ENCODE measurements at regions not wholly inside any gene's neighbourhood (a gene's known extent, or its start where the extent isn't known, plus 50 kb on each side); places are given as distances from the start of the nearest gene placed in this dataset.

DNA sequence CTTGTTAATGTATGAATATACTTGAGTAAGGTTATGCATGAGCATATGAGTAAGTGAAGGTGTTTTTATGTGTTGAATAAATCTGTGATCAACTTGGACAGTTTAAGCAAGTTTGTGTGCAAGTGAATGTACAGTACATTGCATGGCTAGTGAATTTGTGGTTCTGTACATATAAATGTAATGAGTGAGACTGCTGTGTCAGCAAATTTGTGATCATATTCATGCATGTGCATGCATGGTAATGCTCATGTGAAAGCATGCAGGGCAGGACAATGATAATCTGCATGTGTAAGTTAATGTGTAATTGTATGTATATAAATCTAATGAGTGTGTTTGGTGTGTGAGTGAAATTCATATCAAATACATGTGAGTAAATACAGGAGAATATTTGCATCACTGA is 188.5 kb downstream of the PWWP3B start:
- DNase-seq (ENCODE audit: low read depth) = no peak

DNA sequence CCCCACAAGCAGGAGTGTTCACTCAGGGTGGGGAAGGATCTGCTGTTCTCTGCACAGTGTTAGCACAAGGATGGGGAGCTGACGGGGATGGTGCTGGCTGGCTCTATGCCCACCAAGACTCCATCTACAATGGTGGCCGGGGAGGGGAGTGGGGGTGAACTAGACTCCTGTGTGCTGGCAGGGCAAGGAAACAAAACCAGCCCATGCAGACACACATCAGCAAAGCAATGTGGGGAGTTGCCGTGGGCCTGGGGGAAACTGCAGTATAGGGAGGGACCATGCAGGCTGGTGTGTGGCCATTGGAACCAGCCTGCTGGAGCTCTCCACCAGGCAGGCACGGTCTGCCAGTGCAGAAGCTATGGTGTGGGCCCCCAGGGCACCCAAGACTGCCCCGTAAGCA is 195.1 kb downstream of the PWWP3B start:
- DNase-seq (ENCODE audit: low read depth) = no peak

DNA sequence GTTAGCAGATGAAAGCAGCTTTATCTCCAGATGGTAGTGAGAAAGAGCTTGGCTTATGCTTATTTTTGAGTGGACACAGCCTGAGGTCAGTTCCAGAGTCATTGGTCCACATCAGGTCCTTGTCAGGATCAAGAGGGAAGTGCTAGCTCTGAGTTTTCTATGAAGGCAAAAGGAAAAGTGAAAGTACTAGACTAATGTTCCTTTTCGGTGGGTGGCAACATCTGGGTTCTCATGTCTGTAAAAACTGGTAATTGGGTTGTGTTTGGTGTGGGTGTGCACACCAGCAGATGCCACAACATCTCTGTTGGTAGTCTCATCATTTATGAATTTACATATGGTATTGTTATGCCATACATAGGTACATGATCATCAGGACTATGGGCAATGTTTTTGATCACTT is 210.5 kb downstream of the PWWP3B start:
- no peak for DNase-seq (ENCODE audit: low read depth)

DNA sequence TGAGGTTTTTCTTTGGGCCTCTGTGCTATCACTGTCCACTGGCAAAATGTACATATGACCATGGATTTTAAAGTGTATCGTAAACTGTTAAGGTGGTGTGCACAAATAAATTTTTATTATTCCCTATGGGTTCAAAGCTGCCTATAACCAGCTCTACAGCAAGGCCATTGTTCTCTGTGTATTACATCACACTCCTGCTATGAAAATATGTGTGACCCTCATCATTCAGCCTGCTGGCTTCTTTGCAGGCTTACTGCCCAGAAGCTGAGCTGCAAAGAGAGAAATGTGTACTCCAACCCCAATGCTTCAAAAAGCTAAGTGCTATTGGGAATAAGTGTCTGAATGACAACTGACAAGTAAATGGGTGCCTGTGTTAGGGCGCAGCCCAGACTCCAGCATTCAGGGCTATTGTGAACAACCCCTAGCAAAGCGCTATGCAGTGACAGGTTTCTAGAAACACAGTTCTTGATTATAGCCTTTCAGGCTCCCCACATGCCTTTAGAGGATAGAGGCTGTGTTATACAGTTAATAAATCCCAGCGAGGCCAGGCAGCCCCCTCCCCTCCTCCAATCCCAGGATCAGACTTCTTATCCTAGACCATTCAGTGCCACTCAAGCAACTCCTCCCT is 220.4 kb upstream of the RADX start:
- no peak for DNase-seq (ENCODE audit: low read depth)

DNA sequence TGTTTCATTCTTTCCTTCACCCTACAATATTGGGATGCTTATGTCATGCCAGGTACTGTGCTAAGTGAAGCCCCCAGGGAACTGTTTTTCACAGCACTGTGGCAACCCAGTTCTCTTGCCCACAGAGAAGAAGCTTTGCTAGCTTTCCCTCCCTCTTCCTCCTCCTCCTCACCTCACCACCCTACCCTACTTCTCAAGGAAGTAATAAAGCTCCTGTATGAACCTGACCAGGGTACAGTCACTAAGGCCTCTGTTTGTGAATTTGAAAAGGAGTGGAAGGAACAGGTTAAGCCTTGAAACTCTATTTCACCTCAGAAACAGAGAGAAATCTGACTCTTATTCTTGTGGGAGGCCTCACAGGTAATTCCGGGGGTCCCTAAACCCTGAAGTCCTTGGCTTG is 219.4 kb upstream of the RADX start:
- no peak for DNase-seq (ENCODE audit: low read depth)

DNA sequence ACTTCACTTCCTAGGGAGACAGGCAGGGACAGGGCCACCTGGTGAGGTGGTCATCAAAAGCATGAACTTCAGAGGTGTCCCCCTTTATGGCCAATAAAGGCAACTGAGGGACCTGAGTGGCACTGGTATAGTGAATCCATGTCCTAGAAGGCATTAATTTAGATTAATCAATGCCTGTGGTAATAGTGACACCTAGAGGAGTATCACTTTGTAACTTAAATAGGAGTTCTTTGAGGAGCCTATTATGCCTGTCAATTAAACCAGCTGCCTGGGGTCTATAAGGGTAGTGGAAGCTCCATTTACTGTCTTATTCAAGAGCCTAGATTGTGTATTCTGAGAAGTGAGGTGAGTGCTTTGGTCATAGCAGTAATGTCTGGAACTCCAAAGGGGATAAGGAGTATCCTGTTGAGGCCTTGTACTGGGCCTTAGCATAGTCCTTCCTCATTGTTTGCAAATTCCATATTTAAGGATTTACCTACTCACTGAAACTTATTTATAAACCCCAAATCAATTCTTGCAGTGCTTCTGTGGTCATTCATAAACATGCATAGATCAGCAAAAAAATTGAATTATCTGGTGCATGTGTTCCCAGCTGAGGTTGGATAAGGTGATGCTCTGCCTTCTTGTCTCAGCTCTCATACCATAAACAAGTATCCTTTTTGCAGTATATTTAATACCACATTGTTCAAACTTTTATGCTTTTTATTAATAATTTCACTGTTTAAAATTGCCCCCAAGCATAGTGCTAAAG is 213.8 kb upstream of the RADX start:
- DNase-seq (ENCODE audit: low read depth) = peak; percentile 37

DNA sequence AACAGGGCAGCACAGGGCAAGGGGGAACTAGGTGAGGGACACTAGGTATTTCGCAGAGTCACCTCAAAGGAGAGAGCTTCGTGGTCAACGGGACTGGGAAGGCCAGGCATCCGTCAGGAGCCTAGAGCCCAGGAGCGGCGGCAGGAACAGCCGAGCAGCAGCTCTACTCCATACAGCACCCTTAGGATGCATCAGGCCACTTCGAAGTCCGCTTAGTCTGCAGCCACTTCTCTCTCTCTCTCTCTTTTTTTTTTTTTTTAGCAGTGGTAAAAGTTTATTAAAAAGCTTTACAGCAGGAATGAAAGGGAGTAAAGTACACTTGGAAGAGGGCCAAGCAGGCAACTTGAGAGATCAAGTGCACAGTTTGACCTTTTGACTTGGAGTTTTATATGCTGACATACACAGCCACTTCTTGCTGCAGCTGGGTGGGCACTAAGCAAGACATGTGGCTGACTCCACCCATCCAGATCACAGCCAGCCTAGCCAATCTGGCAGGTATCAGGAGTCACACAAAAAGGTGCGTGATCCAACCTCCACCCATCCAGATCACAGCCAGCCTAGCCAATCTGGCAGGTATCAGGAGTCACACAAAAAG is 209.7 kb upstream of the RADX start:
- no peak for DNase-seq (ENCODE audit: low read depth)

DNA sequence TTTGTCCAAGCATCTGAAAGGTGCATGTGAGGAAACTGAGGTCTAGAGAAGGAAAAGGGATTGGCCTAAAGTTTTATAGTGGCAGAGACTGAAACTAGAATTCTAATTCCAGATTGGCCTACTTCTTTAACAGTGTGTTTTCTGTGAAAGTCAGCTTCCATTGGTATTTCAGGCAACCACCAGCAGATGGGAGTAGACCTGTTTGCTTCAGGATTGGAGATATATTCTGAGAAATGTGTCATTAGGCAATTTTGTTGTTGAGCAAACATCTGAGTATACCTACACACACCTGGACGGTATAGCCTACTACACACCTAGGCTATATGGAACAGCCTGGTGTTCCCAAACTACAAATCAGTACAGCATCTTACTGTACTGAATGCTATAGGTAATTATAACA is 207.3 kb upstream of the RADX start:
- DNase-seq (ENCODE audit: low read depth) = peak; percentile 12

DNA sequence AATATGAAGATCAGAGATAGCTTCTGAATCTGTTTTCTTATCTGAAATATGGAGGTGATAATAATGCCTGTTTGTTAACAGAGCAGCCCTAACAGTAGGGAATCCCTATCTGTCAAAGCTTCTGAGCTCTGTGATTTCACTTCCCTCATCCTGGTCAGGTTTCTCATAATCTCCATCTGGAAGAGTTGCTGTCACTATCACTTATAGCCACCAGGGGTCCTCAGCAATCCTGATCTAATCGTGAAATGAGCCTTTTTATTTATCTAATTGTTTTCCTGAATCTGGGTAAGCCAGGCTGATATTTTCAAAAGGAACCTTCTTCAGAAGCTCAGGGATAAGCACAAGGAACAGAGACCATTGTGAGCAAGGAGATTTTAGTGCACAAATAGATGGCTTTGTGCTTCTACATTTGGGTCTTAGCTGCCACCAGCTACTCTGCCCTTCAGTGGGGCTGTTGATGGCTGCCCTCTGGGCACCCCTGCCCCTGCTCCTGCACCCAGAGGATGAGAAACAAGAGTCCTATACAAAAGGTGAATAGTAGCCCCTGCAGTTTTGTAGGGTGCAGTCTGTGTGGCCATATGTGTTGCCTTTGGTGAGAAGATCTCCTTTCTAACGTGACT is 196.4 kb upstream of the RADX start:
- peak; percentile 25 for DNase-seq (ENCODE audit: low read depth)

DNA sequence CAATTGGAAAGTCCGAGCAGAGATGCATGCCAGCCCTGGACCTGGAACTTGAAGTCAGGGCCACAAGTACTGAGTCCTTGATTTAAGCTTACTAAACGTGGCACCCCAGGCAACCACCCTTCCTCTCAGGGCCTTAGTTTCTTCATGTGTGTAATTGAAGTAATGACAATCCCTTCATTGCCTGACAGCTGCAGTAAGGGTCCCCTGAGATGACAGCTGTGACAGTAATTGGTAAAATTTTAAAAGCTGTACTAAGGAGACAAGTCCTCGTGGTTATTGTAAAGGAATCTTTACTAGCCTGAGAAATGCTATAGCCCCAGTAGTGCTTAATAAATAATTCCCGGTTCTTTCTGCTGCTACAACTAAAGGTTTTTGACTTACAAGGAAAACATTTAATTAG is 175.1 kb upstream of the RADX start:
- no peak for DNase-seq (ENCODE audit: low read depth)

DNA sequence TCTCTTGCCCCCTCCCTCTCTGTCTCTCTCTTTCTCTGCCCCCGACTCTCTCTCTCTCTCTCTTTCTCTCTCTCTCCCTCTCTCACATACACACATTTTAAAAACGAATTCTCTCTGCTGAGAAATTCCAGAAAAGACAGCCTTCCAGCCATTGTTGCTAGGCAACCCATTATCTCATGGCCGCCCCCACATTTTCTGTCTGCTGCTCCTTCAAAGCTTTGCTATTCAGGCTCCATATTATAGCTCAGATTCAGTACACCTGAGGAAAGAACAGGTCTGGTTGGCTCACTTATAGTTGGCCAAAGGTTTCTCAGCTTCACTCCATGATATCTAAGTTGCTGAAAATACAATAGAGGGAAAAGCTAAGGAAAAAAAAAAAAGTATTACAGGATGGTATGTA is 174.4 kb upstream of the RADX start:
- DNase-seq (ENCODE audit: low read depth) = no peak

DNA sequence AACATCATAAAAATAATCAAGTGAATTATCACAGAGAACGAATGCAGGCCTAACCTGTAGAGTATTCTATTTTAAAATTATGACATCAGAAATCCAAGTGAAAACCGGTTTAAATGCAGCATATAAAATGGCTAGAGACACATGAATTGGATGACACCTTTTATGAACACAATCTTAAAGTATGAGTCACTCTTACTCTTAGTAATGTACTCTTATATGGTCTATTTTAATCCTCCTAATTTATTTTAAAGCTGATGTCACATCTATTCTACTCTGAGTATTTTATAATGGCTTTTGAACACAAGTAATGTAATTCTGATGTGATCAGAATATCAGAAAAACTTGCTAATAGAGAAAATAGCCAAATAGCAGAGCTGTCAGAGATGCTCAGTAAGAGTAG is 161.4 kb upstream of the RADX start:
- no peak for DNase-seq (ENCODE audit: low read depth)

DNA sequence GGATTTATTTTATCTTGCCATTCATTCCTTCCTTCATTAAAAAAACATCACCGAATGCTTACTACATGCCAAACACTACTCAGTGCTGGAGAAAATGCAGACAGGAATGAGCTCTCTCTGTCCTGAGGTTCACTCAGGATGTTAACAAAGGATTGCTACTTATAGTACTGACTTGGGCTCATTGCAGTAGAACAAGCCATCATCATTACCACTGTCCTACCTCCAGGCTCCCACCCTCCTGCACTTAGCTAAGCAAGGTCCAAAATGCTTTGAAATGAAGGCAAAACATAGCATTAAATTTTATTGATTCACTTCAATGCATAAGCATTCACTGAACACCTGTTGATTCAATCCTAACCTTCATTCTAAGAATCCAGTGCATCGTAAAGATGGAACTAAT is 159.8 kb upstream of the RADX start:
- no peak for DNase-seq (ENCODE audit: low read depth)

DNA sequence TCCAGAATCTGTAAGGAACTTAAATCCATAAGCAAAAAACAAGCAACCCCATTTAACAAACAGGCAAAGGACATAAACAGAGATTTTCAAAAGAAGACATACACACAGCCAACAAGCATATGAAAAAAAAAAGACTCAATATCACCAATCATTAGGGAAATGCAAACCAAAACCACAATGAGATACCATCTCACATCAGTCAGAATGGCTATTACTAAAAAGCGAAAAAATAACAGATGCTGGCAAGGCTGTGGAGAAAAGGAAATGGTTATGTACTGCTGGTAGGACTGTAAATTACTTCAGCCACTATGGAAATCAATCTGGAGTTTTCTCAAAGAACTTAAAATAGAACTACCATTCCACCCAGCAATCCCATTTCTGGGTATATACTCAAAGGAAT is 156.8 kb upstream of the RADX start:
- DNase-seq (ENCODE audit: low read depth) = no peak

DNA sequence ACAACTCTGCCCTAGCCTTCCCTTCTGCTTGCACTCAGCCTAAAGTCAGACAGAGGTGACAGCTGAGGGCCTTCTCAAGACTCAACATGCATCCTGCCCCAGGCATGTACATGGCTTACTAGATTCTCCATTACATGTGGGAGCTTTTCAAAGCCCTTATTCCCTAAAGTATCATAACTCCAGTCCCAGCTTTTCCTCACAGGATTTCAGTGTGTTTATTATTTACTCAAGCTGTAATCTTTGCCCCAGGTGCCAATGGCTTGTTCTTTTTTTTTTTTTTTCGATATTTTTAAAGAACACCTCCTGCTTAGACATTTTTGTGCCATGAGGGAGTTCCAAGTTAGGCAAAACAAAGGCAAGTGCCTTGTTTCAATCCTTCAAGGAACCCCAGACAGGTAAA is 154.0 kb upstream of the RADX start:
- DNase-seq (ENCODE audit: low read depth) = no peak

DNA sequence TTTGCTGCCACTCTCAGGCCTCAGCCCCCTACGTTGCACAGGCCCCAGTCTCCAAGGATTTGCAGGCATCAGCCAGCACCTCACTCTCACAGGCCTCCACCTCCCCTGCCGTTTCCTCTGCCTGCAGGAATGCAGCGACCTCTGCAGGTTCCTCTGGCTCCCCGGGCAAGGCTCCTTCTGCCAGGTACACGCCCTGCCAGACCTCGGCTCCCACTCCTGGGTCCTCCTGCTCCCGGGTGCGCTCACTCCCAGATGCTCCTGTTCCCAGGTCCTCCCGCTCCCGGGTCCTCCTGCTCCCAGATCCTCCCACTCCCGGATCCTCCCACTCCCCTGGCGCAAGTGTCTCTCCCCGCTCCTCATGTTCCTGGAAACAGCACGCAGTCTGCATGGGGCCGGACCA is 144.4 kb upstream of the RADX start:
- DNase-seq (ENCODE audit: low read depth) = no peak

DNA sequence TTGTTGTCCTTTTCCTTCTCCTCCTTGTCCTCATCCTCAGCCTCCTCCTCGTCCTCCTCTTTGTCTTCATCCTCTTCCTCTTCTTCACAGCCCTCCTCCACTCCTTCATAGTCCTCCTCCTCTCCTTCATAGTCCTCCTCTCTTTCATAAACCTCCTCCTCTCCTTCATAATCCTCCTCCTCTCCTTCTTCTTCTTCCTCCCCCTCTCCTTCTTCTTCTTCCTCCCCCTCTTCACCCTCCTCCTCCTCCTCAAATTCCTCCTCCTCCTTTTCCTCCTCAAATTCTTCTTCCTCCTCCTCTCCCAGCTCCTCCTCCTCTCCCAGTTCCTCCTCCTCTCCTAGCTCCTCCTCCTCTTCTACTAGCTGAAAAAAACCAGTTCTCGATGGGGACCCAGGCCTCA is 143.8 kb upstream of the RADX start:
- no peak for DNase-seq (ENCODE audit: low read depth)

DNA sequence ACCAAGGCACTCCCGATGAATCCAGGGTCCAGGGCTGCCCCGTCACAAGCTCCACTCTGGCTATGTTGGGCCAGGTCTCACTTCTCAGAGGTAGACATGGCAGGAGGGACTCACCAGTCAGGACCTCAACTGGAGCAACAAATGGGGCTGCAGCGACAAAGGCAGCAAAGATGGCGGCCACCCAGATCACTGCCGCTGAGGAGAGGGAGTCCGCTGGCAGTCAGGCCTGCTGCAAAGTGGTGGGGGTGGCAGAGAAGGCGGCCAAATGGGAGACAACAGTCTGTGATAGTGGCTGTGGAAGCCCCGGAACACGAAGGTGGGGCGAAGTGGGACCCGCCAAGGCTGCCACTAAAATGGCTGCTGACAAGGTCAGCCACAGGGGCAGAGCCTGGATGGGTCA is 143.3 kb upstream of the RADX start:
- no peak for DNase-seq (ENCODE audit: low read depth)

DNA sequence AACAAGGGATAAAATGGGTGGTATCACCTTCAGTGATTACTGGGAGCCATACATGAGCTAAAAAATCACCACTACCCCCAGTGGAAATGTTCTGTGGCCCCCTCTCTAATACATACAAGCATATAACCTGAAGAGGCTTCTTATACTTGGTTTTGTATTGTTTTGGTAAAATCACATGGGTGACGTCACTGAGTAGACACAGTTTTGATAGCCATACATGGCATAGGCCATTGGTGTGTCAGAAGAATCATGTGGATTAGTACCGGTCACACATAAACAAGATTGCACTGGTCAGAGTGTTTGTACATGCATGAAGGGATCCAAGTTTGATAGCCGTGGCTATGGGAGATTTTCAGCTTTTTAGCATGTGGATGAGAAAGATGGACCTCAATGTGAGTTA is 131.9 kb upstream of the RADX start:
- DNase-seq (ENCODE audit: low read depth) = no peak

DNA sequence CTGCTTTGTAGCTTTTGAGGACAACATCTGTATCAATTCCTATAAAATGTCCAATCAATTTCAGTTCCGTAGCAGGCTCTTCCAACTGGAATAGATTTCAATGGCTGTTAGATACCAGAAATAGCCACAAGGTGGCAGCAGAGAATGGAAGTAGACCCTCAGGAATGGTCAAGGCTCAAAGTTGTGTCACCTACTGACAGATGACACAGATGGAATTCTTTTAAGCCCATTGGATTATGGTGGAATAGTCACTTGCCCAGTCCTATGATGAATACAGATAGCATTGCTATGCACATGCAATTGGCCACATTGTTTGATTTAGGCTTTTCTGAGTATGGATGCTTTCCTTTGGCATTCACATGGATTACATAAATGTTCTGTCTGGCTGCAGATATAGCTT is 130.4 kb upstream of the RADX start:
- DNase-seq (ENCODE audit: low read depth) = peak; percentile 49

DNA sequence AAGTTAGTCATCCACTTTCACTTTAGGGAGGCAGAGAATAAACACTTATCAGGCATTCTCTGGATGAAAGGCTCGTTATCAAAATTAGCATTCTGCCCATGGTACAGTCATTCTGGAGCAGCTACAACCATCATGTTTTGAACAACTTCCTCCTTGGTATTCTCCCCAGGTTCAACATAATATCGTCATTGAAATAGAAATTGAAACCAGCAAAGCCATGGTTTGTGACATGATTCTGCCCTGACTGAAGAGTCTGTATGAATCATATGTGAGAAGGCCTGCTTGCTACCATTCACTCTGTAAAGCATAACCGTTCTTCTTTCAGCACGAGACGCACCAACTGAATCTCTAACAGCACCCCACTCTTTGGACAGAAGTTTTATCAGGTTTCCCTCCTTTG is 127.5 kb upstream of the RADX start:
- DNase-seq (ENCODE audit: low read depth) = peak; percentile 1

DNA sequence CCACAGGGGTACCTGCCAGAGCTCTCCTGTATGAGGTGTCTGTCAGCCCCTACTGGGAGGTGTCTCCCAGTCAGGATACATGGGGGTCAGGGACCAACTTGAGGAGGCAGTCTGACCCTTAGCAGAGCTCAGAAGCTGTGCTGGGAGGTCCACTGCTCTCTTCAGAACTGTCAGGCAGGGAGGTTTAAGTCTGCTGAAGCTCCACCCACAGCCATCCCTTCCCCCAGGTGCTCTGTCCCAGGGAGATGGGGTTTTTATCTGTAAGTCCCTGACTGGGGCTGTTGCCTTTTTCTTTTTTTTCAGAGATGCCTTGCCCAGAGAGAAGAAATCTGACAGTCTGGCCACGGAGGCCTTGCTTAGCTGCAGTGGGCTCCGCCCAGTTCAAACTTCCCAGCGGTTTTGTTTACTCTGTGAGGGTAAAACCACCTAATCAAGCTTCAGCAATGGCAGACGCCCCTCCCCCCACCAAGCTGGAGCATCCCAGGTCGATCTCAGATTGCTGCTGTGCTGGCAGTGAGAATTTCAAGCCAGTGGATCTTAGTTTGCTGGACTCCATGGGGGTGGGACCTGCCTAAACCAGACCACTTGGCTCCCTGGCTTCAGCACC is 118.5 kb upstream of the RADX start:
- DNase-seq (ENCODE audit: low read depth) = peak; percentile 3

DNA sequence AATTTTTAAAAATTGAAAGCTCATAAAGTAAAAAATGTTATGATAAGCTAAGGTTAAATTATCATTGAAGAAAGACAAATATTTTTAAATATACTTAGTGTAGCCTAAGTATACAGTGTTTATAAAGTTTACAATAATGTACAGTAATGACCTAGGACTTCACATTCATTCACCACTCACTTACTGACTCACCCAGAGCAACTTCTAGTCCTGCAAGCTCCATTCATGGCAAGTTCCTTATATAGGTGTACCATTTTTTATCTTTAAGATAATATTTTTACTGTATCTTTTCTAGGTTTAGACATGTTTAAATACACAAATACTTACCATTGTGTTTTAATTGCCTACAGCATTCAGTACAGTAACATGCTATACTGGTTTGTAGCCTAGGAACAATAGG is 112.3 kb upstream of the RADX start:
- no peak for DNase-seq (ENCODE audit: low read depth)
